ENCODE measurements at regions not wholly inside any gene's neighbourhood (a gene's known extent, or its start where the extent isn't known, plus 50 kb on each side); places are given as distances from the start of the nearest gene placed in this dataset.

- TF ChIP-seq CTCF (IDR thresholded peaks at IDR 0.05) (no peak), EP300 (IDR thresholded peaks at IDR 0.05) (no peak), POLR2A (IDR thresholded peaks at IDR 0.05) (no peak), POLR2AphosphoS5 (IDR thresholded peaks at IDR 0.05) (no peak)
Measured at GRCh38 chr10:31705136-31705535, 223.5 kb downstream of the ARHGAP12 start.

All from gastroesophageal sphincter (tissue), 3 donors.